Stimulated activated CD8-positive, alpha-beta memory T cell treated with anti-CD3 and anti-CD28 coated beads, Interleukin-4, amount 100 ng/mL, for 24 hours (primary cell): ENCODE measurements at regions not wholly inside any gene's neighbourhood (a gene's known extent, or its start where the extent isn't known, plus 50 kb on each side); places are given as distances from the start of the nearest gene placed in this dataset.

Experiments
- DNase-seq: peaks from one replicate; pipeline ENCODE4 v3.0.0-alpha.2; 2020; ENCODE audit warnings: low read depth

DNA sequence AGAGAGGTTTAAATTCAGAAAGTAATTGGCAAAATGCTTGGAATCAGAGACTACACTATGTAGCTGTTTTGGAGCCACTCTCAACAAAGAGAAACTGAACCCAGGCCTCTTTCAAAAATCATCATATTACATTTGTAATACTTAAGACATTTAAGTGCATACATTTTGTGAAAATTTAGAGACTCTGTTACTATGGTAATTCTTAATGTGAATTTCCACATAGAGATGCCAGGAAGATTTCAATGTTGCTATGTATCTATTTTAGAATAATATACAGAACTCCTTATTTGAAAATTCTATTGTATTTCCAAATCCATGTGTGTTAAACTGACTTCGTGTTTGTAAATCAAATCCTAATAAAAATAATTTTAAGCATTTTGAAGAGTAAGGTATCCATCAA is 1260.9 kb upstream of the C9orf72 start:
- no peak for DNase-seq

DNA sequence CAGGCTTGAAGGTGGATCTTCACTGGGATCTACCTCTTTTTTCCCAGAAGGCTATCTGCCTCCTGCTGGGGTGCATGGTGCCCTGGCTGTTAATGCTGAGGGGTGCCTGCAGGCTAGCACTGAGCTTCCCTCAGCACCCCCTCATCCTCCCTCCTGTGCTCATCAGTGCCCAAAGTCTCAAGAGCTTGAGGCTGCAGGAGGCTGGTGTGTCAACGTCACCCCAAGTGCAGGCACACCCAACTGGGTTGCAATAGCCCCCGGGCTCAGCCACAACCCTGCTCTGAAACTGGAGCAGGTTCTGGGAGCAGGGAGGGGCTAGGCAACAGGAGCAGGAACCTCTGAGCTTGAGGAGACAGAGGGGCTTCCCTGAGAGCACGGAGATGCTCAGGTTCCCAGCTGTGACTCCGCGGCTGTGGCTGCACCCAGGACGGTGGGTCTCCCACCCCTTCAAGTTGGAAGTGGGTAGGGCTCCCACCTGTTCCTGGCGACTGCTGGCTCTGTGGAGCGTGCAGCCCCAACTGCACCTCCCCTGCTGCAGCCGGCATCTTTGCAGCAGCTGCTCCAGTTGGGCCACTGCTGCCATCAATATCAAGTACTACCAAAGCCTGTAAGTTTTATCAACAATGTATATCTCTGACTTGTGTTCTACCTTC is 1266.6 kb upstream of the C9orf72 start:
- DNase-seq, result no peak

DNA sequence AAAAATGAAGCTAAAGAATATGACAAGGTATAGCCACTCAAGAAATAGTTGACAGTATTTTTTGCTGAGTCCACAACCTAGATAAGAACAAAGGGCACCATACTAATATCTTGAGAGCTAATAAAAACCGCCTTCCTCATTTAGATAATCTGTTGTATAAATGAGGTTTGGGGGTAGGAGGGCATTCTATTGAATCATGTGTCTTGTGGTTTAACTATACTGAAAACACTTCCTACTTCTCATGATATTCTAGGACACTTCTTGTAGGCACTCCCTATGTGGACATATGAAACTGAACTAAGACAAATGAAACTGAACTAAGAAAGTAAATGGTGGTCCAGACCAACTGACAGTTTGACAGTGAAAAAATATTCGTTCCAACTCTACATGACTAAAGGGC is 1268.5 kb upstream of the C9orf72 start:
- DNase-seq, result no peak

DNA sequence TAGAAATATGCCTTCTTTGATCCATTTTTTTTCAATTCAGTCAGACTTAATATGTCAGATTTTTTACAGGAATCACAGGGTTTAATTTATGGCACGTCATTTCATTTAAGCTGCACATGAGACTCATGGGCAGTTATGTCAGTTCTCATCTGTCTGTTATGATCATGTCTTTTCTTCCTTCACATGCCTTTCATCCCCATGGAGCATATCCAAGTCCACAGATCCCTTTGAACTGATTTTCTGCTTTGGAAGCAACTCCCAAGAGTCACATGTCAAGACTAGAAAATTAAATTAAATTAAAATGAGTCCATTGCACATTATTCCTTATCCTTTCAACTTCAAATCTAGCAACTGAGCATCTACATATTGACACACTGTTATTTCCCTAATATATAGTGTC is 1274.0 kb upstream of the C9orf72 start:
- DNase-seq, result no peak

DNA sequence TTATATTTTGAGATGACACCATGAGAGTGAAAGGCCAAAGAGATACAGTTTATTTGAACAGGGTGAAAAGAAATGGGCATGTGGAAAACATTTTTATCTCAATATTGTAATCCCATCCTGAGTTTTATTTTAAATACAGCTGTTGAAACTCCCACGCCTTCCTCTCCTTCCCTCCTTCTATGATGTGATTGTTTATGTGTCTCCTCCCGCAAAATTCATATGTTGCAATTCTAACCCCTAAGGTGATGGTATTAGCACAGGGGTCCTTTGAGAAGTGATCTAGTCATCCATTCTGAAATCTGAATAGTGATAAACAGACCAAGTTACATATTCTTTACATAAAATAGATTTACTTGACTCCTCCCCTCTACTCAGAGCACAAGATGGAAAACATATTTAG is 1275.4 kb upstream of the C9orf72 start:
- DNase-seq, result no peak

DNA sequence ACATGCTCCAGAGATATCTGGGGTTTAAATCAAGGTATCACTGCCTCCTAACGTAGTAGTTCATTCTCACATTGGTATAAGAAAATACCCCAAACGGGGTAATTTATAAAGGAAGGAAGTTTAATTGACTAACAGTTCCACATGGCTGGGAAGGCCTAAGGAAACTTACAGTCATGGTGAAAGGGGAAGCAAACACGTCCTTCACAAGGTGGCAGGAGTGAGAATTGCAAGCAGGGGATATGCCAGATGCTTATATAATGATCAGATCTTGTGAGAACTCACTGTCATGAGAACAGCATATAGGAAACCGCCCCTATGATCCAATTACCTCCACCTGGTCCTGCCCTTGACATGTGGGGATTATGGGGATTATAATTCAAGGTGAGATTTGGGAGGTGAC is 1280.2 kb upstream of the C9orf72 start:
- no peak for DNase-seq

DNA sequence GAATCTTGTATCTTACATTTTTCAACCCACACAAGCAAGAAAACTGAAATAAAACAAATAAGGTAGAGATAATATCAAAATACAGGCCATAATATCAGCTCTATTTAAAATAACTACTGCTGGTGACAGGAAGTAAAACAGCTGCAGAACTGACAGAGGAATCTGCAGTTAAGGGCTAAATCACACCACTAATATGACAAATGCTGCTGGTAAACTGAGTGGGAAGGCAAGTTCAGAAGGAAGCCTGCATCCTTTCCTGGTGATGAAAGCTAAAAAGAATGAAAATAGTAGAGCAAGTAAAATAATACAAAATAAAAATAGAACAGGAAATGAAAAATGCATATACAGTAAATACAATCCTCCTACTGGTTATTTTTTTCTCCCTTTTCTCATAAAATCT is 1293.7 kb upstream of the C9orf72 start:
- no peak for DNase-seq

DNA sequence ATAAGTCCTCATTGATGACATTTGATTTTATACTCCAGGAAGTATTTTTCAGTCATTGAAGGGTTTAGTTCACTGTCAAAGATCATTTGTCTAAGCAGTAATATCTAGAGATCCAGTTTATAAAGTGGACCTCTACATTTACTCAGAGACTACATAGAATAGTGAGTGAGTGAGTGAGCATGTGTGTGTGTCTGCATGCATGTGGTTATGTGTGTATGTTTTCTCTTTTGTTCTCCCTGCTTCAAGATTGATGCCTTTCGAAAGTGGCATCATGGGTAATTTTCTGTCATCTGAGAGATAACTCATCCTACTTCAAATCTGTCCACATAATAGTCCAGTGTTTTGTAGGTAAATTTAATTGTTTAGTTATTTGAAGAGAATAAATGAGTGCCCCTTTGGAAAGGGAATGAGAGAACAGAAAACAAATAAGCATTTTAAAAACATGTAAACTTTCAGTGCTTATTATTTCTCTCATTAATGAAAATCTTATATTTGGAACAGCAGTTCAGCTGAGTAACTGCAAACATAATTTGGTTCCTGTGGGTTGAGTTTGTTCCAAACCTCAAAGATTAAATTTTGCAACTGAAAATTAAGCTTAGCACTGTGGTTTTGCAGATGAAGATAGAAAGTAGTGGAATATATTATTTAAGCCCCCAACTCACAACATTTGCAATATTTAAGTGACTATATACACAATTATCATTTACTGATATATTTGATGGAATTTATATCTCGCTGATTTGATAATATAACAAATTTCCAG is 1295.1 kb upstream of the C9orf72 start:
- DNase-seq, result no peak

DNA sequence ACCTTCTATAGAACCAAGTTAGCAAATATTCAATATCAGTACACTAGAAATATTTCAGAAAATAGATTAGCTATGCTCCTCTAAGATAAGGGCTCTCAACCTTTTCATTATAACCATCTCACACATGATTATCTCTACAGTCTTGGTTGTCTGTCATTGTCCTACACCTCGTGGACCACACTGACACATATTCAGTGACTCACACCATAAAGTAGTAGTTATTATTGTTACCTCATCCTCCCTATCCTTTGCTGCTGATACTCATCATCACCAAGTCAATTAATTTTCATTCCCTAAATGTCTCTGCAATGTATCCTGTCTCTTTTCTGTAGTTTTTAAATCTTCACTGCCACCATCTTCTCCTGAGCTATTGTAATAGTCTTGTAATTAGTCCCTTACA is 1309.2 kb upstream of the C9orf72 start:
- DNase-seq, result no peak

DNA sequence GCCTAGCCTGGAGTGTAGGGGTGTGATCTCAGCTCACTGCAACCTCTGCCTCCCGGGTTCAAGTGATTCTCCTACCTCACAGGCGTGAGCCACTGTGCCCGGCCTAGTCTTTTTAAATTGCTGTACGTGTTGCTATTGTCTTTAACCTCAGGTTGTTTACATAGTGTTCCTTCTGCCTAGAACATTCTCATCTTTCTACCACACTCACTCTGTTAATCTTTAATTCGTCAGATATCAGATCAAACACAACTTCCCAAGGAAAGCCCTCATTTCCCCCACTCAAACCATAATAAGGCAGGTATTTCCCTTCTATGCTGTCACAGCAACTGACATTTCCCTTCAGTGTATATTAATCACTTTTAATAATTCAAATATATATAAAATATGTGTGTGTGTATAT is 1310.0 kb upstream of the C9orf72 start:
- no peak for DNase-seq

DNA sequence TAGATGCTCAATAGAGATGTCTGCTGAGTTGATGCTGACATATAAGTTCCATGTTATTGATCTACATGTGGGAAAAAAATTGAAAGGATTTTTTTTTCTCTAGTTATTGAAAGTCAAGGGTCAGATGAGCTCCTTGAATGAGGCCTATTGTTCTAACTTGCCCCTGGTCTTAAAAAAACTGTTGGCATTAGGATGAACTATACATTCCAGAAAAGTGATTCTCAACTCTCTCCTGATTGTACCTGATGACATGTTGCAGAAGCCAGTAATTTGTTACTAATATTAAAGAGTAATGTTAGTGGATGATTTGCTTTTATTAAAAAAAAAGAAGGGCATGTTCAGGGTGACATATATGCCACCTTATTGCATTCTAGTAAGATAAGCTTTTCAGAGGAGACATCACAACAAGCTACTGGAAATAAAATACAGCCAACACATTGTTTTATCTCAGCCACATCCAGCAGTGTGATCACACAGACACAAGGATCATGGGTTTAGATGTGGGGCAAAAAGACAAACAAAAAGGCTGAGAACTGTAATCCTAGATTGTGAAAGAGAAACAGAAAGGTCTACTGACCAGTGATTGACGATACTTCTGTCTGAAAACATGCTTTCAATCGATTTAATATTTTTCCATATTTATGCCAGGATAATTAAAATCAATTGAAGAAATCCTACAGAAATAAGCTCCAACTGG is 1314.1 kb upstream of the C9orf72 start:
- DNase-seq, result no peak

DNA sequence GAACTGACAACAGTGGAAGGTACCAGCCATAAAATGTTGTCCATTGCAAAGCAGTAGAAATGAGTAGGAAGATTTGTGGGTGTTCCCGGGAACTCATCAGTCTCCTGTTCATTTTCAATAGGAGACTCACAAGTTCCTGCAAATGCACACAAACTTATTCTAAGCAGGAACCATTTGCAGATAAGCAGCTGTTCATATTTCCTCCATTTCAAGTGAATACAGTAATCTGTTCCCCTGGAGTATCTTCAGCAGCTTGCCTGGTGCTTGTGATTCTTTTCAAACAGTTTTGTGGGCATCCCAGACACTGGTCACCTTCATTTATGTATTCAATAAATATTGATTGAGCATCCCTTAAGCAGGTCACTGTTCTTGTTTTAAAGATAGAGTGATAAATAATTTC is 1315.5 kb upstream of the C9orf72 start:
- DNase-seq, result no peak

DNA sequence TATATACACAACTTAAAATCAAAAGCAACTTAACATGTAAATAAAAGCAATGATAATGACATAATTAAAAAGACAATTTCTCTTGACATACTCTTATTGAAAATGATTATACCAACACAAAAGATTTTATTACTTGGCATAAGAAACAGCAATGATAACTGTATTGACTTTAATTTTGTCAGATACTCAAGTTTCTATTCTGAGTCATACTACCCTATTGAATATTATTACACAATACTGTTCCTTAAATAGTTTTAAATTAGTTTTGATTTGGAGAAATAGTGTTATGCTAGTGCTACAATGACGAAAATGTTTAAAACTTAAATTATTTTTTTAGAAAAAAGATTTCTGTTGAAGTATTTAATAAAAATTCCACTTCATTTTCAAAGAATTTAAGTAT is 1319.3 kb upstream of the C9orf72 start:
- DNase-seq, result no peak

DNA sequence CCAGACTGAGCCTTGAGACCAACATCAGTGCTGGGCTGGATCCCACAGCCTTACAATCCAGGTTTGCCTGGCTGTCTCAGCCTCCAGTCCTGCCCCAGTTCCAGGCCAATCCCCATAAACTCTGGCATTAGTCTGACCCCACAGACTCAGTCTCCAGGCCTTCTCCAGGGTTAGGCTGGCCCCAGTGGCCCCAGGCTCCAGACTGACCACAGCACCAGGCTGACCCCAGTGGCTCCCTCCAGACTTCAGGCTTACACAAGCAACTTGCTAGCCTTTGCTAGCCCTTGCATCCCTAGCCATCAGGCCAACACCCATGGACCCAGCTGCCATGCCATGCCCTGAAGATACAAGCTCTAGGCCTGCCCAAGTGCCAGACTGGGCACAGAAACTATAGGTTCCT is 1326.0 kb upstream of the C9orf72 start:
- no peak for DNase-seq

DNA sequence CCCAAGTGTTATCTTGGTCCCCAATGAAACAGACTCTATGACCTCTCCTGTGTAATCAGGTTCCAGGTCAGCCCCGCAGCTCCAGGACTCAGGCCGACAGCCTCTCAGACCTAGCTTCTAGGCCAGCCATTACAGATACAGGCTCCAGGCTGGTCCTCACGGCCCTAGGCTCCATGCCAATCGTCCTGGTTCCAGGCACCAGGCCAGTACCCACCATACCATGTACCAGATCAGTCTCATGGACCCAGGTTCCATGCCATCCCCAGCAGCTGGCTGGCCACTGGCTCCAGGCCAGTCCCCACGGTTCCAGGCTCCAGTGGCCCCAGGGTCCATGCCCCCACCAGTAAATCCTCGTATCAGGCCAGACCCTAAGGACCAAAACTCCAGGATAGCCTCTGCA is 1326.6 kb upstream of the C9orf72 start:
- DNase-seq, result no peak

DNA sequence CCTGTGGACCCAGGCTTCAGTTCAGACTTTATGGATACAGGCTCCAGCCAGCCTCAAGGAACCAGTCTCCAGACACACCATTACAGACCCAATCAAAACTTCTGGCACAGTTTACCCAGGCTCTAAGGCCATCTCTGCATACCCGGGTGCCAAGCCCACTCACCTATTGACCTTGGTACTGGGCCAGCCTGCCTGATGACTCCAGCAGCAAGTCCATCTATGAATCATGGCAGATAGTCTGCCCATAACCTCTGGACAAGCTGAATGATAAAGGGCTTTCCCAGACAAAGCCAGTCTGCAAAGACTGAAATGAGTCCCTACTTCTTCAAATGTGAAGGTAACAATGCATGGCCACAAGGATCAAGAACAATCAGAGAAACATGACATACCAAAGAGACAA is 1327.1 kb upstream of the C9orf72 start:
- no peak for DNase-seq

DNA sequence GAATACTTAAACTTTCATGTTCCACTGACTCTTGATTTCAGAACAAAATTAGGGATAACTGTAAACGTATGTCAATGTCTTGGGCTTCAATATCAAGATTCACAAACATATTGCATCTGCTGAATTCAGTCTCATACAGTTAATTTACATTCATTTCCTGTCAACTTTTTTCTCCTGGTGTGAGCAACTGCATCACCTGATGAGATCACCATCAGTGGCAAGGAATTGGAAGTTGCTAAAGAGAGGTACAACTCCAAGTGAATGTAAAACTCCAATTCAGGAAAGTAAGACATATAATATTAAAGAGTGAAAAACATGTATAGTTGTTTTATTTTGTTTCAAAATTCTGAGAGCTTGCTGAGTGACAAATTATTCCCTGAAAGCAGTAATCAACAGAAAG is 1336.2 kb upstream of the C9orf72 start:
- no peak for DNase-seq

DNA sequence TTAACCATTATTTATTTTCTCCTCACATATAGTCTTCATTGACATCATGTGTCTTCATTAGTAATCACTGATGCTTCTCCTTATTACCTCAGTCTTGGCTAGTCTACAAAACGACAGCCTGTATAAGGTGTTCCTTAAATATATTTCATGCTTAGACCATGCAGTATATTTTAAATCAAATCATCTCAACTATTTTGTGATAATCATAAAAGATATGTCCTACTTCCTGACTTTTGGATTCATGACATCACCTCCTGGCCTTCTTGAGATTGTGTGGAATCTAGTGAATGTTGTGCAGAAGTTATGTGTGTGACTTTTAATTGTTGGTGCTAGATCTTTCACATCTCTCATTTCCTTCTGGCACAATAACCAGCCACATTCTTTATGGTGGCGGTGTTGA is 1339.3 kb upstream of the C9orf72 start:
- DNase-seq, result no peak

DNA sequence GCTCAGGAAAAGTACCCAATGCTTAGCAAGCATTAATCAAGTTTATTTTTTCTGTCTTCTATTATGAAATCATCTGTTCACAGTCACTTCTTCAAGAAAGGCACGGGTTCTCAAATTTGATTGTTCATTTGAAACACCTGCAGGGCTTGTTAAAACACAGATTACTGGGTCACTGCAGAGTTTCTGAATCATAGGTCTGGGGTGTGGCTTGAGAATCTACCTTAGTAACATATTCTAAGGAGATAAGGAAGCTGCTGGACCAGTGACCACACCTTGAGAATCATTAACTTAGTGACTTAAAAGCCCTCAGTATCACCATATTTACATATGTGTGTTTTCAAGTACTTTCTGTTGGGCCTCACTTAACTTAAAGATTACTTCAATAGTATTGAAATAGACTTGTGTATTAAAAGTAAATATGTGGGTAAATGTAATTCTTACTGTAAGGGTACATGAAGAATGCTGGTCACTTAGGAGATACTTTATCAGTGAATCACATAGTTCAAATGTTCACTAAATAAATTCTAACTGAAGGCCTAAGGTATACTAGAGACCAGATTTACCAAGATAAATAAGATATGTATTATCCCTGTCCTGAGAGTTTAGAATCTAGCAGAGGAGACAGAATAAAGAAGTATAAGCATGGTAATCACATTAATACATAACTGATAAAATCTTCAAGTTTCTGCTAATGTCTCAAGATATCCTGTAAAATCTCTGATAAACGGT is 1342.1 kb upstream of the C9orf72 start:
- no peak for DNase-seq

DNA sequence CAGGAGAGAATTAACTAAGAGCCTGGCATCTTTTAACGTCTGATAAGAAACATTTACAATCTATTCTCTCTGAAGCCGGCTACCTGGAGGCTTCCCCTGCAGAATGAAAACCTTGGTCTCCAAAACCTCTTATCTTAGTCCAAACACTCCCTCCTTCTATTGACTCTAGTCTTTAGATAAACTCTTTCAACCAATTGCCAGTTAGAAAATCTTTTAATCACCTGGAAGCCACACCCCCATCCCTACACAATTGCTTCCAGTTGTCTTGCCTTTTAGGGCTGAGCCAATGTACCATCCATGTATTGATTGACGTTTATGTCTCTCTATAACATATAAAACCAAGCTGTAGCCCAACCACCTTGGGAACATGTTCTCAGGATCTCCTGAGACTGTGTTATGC is 1343.1 kb upstream of the C9orf72 start:
- DNase-seq, result no peak

DNA sequence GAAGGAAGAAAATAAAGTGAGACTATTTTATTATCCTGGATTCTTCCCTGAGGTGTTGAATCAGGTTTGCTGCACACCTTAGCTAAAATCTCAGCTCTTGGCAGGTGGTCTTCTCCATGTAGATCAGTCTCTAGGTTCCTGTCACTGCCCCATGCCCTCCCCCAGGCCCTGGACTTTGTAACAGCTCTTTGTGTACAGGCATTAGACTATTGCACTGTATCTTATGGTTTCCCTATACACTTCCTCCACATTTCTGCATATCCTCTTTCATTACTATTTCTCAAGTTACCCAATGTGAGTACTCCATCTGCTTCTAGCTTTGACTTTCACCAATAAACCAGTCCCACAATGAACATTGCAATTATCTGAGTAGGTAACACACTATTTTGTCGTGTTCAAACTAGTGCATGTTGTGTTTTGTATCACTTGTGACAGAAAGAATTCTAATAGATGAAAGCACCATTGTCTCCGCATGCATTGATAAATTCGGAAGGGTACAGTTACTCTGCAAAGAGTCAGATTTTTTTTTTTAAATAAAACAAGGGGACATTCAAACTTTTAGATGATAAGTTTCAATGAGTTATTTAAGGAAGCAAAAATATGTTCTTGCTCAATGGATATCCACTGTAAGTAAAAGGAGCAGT is 1348.7 kb upstream of the C9orf72 start:
- no peak for DNase-seq

DNA sequence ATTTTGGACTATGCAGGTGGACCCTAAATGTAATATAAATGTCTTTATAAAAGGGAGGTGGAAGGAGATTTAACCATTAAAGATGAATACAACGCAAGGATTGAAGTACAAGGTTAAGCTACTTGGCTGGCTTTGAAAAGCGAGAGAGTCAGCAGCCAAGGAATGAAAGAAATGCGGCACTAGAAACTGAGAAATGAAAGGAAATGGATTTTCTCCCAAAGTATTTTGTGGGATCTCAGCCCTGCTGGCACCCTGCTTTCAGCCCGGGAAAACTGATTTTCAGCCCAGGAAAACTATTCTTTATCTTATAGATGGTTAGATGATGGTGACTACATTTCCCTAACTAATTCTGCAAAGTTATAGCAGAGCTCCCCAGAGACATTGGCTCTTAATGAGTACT is 1349.6 kb upstream of the C9orf72 start:
- DNase-seq, result no peak
